HG03135 (cell line): ENCODE measurements at regions not wholly inside any gene's neighbourhood (a gene's known extent, or its start where the extent isn't known, plus 50 kb on each side); places are given as distances from the start of the nearest gene placed in this dataset.
"Not testable (repeated sequence)": the region's sequence is repeated elsewhere in the genome, so short reads cannot be mapped to it uniquely, and the experiment has no call there.

Source experiments
- ATAC-seq: cut with Tn5 transposase; IDR thresholded peaks from one replicate; pipeline ENCODE4 v1.9.1; 2021; ENCODE audit warnings: mild to moderate bottlenecking, moderate library complexity; ENCODE audit not compliant: unreplicated experiment

DNA sequence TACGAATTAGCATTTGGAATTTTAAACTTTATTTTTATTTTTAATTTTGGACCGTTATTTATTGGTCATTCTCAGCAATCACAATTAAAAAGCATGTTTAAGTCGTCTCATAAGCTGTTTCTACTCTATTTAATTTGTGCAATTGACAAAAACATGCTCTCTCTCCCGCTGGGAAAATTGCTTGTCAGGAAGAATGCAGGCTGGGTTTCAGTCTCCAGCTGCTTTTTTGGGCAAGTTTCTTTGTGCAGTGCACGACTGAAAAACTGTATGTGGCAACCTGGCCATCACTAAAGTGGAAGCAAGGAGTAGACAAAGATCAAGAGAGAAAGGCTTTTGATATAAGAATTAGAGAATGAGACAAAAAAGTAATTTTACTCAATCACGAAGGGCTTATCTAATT, 941.5 kb upstream of the MDGA2 start:
- no peak for ATAC-seq

DNA sequence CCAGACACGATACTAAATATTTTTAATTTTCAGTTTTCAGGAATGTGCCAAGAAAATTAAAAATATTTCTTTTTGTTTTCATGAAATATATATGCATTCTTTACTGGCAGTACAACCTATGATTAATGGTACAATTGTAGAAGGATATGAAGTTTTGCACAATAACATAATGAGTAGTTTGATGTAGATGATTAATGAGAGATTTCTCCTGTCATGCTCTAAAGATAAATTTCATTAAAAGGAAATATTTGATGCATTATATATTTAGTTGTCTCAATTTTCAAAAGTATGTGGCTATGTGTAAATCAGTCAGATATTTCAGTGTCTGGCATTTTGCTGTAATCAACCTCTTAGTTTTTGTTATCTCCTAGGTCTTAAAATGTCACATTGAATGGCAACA, 940.2 kb upstream of the MDGA2 start:
- no peak for ATAC-seq

DNA sequence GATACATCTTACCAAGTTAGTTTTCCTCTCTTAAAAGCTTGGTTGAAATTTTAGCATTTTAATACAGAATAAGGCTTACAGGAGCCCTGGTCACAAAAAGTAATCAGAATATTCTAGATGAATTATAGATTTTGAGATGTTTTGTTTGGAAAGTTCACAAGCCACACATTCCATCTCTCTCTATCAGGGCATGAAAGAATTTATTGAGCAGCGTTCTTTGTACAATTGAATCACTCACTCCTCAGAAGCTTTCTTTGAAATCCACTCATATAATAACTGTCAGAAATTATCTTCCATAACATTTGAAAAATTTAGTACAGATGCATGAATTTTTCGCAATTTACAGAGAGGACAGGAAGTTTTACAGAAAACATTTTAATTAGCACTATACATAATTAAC, 938.6 kb upstream of the MDGA2 start:
- ATAC-seq, result no peak

DNA sequence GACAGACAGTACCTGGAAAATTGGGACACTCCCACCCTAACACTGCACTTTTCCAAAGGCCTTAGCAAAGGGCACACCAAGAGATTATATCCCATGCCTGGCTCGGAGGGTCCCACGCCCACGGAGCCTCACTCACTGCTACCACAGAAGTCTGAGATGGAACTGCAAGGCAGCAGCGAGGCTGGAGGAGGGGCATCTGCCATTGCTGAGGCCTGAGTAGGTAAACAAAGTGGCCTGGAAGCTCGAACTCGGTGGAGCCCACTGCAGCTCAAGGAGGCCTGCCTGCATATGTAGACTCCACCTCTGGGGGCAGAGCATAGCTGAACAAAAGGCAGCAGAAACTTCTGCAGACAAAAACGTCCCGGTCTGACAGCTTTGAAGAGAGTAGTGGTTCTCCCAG, 931.6 kb upstream of the MDGA2 start:
- ATAC-seq, result not testable (repeated sequence)

DNA sequence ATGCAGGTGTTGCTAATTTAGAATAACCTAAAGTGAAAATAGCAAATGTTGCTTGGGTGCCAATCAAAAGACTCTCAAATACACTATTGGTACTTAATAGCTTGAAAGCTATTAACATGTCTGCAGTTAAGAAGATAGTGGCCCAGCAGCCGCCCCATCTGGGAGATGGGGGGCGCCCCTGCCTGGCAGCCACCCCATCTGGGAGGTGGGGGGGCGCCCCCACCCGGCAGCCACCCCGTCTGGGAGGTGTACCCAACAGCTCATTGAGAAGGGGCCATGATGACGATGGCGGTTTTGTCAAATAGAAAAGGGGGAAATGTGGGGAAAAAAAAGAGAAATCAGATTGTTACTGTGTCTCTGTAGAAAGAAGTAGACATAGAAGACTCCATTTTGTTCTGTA, 923.1 kb upstream of the MDGA2 start:
- ATAC-seq, result no peak

DNA sequence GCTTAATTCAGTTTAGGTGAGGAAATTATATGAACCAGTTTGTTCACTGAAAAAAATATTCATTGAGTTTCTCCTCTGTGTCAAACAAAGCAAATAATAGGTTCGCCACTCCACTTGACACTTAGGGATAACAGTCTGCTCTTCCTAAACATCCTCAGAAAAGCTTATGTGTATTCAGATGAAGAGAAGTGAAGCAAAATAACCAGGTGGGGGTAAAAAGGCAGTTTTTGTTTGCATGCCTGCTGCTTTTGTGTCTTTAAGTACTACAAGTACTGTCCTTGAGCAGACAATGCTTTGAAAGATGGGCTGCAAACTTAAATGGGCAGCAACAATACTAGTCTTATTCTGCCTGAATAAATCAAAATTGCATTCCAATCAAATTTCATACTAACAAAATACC, 910.7 kb upstream of the MDGA2 start:
- no peak for ATAC-seq

DNA sequence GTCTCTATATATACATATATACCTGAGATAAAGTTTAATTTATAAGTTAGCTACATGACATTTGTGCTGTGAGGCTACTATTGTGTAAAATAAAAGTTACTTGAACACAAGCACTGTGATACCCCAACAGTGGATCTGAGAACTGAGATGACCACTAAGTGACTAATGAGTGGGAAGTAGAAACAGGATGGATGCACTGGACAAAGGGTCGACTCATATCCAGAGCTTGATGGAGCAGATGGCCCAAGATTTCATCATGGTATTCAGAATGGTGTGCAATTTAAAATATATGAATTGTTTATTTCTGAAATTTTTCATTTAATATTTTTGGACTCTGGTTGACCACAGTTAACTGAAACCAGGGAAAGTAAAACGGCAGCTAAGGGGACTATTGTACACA, 908.6 kb upstream of the MDGA2 start:
- ATAC-seq, result peak; percentile 72

DNA sequence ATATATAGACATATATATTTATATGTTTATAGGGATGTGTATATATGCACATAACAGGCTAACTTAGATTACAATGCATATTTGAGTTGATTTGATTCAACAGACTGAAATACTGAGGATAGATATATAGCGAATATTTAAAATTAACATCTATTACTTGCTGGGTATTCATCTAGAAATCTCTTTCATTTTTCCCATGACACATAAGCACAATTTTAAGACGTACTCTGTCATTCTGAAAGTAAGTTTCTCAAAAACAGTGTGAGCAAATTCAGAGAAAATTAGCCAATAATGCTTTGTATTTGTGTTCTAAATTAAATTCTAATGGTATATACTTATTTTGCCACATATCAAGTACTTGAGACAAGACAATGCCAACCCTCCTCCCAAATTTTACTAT, 907.5 kb upstream of the MDGA2 start:
- ATAC-seq, result no peak

DNA sequence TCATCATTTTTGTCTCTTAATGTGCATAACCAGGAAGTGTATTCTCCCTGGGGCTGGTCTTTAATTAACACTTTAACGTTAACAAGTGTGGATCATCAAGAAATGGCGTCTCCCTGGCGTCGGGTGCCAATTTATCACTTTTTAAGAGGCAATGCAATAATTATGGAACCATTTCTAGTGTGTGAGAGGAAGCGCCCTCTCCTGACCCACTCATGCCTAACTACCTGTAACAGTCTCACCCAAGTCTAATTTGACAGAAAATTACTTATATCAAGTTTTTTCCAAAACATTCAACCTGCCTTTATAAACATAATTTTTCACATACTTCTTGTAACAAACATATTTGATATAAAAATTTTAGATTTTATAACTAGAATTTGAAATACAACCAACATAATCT, 905.3 kb upstream of the MDGA2 start:
- ATAC-seq, result no peak

DNA sequence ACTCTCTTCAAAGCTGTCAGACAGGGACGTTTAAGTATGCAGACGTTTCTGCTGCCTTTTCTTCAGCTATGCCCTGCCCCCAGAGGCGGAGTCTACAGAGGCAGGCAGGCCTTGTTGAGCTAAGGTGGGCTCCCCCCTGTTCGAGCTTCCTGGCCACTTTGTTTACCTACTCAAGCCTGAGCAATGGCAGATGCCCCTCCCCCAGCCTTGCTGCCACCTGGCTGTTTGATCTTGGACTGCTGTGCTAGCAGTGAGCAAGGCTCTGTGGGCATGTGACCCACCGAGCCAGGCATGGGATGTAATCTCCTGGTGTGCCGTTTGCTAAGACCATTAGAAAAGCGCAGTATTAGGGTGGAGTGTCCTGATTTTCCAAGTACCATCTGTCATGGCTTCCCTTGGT, 900.4 kb upstream of the MDGA2 start:
- ATAC-seq, result no peak

DNA sequence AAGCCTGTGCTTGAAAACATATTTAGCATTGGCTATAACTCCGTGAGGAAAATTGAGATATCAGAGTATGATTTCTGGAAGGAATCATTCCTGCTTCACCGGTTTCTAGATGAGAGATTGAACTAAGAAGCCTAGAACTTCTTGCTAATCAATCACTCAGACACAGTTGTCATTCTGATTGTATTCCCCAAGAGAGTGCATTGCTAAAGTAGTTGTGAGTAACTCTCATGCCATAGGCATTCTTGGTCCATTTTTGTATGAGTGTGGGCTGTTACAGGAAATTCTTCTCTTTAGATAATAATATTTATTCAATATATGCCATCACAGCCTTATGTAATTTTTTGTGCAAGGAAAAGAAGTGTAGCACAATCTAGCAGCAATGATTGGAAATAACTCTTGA, 893.3 kb upstream of the MDGA2 start:
- no peak for ATAC-seq

DNA sequence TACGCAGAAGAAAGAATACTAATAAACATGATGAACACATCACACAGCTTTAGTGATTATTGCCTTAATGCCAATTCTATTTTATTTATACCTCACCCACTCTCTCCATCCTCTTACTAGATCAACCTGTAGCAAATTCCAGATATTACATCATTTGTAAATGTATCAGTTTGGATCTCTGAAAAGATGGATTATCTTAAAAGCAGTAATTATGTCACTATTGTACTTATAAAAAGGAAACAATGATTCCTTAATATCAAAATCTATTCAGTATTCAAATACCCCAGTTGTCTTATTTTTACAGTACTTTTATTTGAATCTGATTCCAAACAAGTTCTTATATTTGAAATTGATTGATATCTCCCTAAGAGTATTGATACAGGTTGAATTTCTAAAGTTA, 892.8 kb upstream of the MDGA2 start:
- no peak for ATAC-seq

DNA sequence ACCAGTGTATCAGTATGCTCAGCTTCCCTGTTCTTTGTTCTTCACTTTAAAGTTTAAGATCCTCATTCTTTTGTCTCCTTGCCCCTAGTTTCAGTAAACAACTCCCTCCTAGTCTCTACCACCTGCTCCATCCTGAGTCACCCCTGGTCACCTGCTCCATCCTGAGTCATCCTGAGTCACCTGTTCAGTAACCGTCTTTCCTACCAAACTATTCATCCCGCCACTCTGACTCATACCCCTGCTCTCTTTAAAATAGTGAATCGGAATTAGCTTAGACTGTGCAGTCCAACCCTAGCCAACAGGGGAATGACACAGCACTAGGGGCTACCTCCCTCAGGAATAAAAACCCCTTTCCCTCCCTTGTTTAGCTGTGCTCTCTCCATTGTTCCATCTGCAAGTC, 888.1 kb upstream of the MDGA2 start:
- no peak for ATAC-seq

DNA sequence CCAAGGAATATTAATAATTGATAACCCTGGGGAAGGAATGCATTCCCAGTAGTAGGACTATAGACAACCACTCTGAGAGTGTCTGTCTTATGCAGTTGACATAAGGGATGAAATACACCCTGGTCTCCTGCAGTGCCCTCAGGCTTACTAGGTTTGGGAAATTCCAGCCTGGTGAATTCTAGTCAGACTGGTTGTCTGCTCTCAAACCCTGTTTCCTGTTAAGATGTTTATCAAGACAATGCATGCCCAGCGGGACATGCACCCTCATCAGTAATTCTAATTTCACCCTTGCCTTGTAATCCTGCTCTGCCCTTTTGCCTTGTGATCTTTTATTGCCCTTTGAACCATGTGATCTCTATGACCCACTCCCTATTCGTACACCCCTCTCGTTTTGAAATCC, 886.0 kb upstream of the MDGA2 start:
- not testable (repeated sequence) for ATAC-seq

DNA sequence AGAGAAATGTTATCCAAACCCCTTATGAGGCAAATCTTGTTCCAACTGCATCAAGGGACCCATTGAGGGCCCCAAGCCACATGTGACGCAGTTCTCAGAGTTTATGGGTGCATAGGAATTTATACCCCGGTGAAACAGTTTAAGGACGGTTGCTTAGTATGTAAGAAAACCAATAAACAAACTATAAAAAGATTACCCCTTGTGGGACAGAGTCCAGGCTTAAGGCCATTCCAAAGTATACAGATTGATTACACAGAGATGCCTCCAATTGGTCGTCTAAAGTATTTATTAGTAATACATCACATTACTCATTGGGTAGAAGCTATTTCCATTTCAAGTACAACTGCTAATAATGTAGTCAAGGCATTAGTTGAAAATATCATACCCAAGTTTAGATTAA, 885.0 kb upstream of the MDGA2 start:
- ATAC-seq, result no peak

DNA sequence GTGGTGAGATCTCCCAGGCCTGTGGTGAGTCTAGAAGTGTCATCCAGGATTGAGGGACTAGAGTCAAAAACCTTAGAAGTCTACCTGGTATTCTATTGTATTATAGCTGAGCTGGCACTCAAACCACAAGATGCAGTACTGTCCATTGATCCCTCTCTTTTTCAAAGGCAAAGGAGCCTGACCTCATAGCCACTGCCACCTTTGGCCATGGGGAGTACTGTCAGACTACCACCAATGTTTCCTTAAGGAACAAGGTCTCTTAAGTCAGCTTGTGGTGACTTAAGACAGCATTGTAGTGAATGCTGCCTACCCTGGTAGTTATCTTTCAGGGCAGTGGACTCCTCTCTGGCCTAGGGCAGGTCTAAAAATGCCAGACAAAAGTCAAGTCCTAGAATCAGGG, 878.0 kb upstream of the MDGA2 start:
- no peak for ATAC-seq

DNA sequence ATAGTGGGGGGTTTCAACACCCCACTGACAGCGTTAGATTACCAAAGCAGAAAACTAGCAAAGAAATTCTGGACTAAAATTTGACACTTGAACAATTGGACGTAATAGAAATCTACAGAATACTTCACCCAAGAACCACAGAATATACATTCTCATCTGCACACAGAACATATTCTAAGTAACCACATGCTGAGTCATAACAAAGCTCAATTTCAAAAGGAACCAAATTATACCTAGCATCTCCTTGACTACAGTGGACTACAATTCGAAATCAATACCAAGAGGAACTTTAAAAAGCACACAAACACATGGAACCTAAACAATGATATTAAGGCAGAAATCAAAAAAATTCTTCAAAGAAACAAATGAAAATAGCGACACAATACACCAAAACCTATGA, 871.6 kb upstream of the MDGA2 start:
- no peak for ATAC-seq

DNA sequence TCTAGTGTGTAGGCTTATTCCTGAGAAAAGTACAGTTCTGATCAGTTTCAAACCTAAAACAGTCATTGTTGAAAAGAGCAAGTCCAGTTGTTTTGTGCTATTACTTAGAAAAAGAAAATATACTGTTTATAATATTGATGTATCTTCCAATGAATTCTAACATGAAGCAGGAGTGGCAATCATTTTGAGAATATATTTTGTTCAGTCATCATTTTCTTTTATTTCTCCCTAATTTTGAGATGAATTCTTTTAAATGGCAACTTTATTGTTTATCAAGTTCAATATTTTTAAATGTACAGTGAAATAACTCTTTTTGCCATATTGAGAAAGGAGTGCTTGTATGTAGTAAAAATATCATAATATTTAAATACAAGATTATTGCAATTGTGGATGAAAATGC, 862.2 kb upstream of the MDGA2 start:
- no peak for ATAC-seq

DNA sequence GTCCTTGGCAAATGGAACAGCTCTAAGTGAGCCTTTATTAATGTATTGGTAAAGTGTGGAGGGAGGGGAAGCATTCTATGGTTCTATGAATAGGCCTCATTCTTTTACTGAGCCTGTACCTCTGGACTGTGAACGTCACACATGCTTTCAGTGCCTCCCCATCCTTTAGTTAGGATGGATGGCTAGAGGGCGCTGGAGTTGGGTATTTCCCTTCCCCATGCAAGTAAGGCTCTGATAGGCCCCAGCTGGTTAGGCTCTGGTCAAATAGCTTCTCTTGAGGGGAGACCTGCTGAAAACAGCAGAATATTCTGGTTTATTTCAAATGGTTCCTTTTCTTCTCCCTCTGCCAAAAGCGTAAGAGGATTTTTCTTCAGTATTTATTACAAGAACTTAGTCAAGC, 860.9 kb upstream of the MDGA2 start:
- ATAC-seq, result no peak

DNA sequence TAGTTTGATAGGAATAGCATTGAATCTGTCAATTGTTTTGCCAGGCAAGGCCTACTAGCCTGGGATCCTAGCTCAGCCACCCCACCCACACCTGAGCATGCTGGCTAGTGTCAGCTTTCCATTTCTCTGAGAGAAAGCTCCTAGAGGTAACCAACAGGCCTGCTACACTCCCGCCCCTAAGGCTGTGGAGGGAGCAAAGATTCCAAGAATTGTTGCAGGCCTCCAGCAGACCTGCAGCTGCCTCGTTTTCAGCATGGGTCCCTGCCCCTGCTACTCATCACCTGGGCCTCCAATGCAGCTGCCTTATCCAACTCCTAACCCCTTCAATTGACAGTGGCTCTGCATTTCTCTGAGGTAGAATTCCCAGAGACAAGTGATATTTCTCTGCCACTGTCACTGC, 852.4 kb upstream of the MDGA2 start:
- ATAC-seq, result no peak

DNA sequence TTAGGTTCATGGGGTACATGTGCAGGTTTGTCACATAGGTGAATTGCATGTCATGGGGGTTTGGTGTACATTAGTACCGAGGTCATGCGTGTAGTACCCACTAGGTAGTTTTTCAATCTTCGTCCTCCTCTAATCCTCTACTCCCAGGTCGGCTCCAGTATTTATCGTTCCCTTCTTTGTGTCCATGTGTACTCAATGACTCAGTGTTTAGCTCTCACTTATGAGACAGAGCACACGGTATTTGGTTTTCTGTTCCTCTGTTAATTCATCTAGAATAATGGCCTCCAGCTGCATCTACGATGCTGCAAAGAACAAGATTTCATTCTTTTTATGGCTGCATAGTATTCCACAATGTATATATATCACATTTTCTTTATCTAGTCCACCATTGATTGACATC, 850.9 kb upstream of the MDGA2 start:
- no peak for ATAC-seq

DNA sequence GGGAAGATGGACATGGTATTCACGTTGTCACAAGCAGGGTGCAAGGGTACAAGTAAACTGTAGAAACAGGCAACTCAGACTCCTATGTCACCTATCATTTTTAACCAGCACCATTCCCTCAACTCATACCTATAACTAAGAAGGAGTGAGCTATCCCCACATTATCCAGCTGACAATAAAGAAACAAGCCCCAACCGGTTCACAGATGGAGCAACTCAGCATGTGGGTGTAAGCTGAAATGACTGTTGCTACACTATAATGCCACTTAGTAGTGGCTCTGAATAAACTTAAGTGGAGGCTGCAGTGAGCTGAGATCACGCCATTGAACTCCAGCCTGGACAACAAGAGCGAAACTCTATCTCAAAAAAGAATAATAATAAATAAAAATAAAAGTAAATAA, 829.5 kb upstream of the MDGA2 start:
- no peak for ATAC-seq

DNA sequence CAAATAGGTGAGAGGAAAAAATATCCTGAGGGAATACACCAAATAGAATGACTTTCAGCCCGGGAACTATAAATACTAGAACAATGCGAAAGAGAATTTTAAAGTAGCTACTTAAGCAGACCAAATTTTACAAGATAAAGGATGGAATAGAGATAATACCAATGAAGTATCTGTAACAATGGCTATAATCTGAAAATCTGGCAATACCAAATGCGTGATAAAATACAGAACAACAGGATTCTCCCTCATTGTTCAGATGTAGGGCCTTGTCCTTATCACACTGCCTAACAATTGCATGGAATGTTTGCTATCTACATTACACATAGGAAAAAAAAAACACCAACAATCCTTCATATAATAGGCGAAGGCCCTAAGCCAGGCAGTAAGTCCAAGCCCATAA, 815.4 kb upstream of the MDGA2 start:
- no peak for ATAC-seq

DNA sequence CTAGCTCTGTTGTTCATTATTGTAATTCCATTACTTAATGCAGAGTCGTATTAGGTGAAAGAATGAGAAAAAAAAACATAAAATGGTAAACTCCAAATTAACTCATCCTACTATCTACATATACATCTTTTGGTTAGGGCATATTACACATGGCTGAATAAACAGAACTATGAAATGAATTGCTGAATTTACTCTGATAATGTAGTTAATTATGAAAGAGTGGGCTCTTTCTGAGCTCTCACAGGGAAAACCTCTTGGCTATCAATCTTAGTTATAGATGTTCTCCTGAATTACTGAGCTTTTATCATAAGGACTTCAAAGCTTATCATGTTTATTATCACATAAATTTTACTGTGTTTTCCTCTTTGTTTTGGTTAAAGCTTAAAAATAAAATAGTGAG, 798.5 kb upstream of the MDGA2 start:
- ATAC-seq, result no peak
